CD14-positive monocyte (primary cell): ENCODE measurements at regions not wholly inside any gene's neighbourhood (a gene's known extent, or its start where the extent isn't known, plus 50 kb on each side); places are given as distances from the start of the nearest gene placed in this dataset.

ENCODE experiments used
- DNase-seq, 3 donors: peaks; one replicate each; pipeline ENCODE4 v3.0.0-alpha.2; 2011 to 2022
- H2AFZ ChIP-seq: 2 replicates; pipeline ENCODE4 v1.6.0; 2012; ENCODE audit warnings: mild to moderate bottlenecking, low read depth, low read length, inconsistent platforms; ENCODE audit not compliant: insufficient read depth, poor library complexity, severe bottlenecking
- H3K27ac ChIP-seq, 2 donors: 1 replicate in 1 of 2; 2 replicates in 1 of 2; pipeline ENCODE4 v1.5.1; 2012 to 2013; ENCODE audit warnings: low read length in 2 of 2, control low read depth in 1 of 2, inconsistent platforms in 1 of 2, low read depth in 1 of 2, mild to moderate bottlenecking in 1 of 2
- H3K27me3 ChIP-seq, 2 donors: one replicate each; pipeline versions ENCODE4 v1.6.0 to v1.6.1; 2011 to 2013; ENCODE audit warnings: low read length in 2 of 2; ENCODE audit not compliant: control insufficient read depth in 2 of 2, insufficient read depth in 2 of 2
- H3K36me3 ChIP-seq, 2 donors: replicated peaks in 1 of 2; 1 replicate in 1 of 2; 2 replicates in 1 of 2; pipeline versions ENCODE4 v1.5.1 to v1.6.1; 2012 to 2013; ENCODE audit warnings: low read length in 2 of 2, control low read depth in 1 of 2, inconsistent platforms in 1 of 2, mild to moderate bottlenecking in 1 of 2; ENCODE audit not compliant: insufficient read depth in 2 of 2, control insufficient read depth in 1 of 2
- H3K4me1 ChIP-seq, 2 donors: 1 replicate in 1 of 2; 2 replicates in 1 of 2; pipeline versions ENCODE4 v1.5.1 to v1.6.1; 2012 to 2013; ENCODE audit warnings: low read length in 2 of 2, control low read depth in 1 of 2, inconsistent platforms in 1 of 2, mild to moderate bottlenecking in 1 of 2, moderate library complexity in 1 of 2; ENCODE audit not compliant: insufficient read depth in 2 of 2, control insufficient read depth in 1 of 2
- H3K4me2 ChIP-seq: replicated peaks from 2 replicates; pipeline ENCODE3; 2012; ENCODE audit warnings: low read length, moderate library complexity, mild to moderate bottlenecking; ENCODE audit not compliant: poor library complexity, severe bottlenecking; ENCODE audit errors: extremely low read depth
- H3K4me3 ChIP-seq, 3 experiments: fragments of 200-600 bp in 1 of 3; sonication (generic) in 1 of 3; replicated peaks in 1 of 3; 1 replicate in 2 of 3; 2 replicates in 1 of 3; pipeline ENCODE4 v1.5.1; 2011 to 2013; ENCODE audit warnings: low read length in 3 of 3, mild to moderate bottlenecking in 3 of 3, control low read depth in 2 of 3, low read depth in 2 of 3, inconsistent platforms in 1 of 3, moderate library complexity in 1 of 3
- H3K79me2 ChIP-seq: 2 replicates; pipeline ENCODE4 v1.6.0; 2012; ENCODE audit warnings: mild to moderate bottlenecking, control low read depth, inconsistent platforms, low read length, moderate library complexity; ENCODE audit not compliant: insufficient read depth
- H3K9ac ChIP-seq: 2 replicates; pipeline ENCODE4 v1.6.0; 2017; ENCODE audit warnings: low read length, mild to moderate bottlenecking; ENCODE audit not compliant: insufficient read depth, poor library complexity, severe bottlenecking
- H3K9me3 ChIP-seq, 2 donors: replicated peaks in 1 of 2; 1 replicate in 1 of 2; 2 replicates in 1 of 2; pipeline versions ENCODE4 v1.5.1 to v1.6.1; 2012 to 2013; ENCODE audit warnings: low read length in 2 of 2, control low read depth in 1 of 2; ENCODE audit not compliant: control insufficient read depth in 1 of 2, insufficient read depth in 1 of 2
- H4K20me1 ChIP-seq: 2 replicates; pipeline ENCODE4 v1.6.0; 2012; ENCODE audit warnings: mild to moderate bottlenecking, low read length, control low read depth, moderate library complexity; ENCODE audit not compliant: insufficient read depth
- H3K27ac Mint-ChIP-seq, 7 donors: one replicate each; pipeline ENCODE4 v1.8.0; 2020; ENCODE audit warnings: mild to moderate bottlenecking in 7 of 7, mixed read lengths in 7 of 7, moderate library complexity in 6 of 7, inconsistent platforms in 2 of 7
- H3K27me3 Mint-ChIP-seq, 3 donors: one replicate each; pipeline ENCODE4 v1.8.0; 2021 to 2022; ENCODE audit warnings: low read depth in 3 of 3, mild to moderate bottlenecking in 3 of 3, mixed read lengths in 3 of 3, moderate library complexity in 3 of 3, inconsistent platforms in 1 of 3
- H3K36me3 Mint-ChIP-seq, 2 donors: one replicate each; pipeline ENCODE4 v1.8.0; 2020; ENCODE audit warnings: mixed read lengths in 2 of 2, inconsistent platforms in 1 of 2, mild to moderate bottlenecking in 1 of 2
- H3K4me1 Mint-ChIP-seq: one replicate; pipeline ENCODE4 v1.8.0; 2020; ENCODE audit warnings: mild to moderate bottlenecking, mixed read lengths
- H3K4me3 Mint-ChIP-seq, 2 donors: one replicate each; pipeline ENCODE4 v1.8.0; 2020; ENCODE audit warnings: mild to moderate bottlenecking in 2 of 2, mixed read lengths in 2 of 2, moderate library complexity in 1 of 2
- H3K9me3 Mint-ChIP-seq, 7 donors: one replicate each; pipeline ENCODE4 v1.8.0; 2020 to 2022; ENCODE audit warnings: mixed read lengths in 7 of 7, mild to moderate bottlenecking in 6 of 7, moderate library complexity in 6 of 7, inconsistent platforms in 2 of 7
- WGBS: methylation state at CpG from one replicate; pipeline ENCODE4 v1.1.5; 2013; ENCODE audit warnings: missing lambda C conversion rate; ENCODE audit not compliant: insufficient coverage; 5-methylcytosine and 5-hydroxymethylcytosine counted together
- intact Hi-C, 2 donors: fragments of 100-400 bp; cut with micrococcal nuclease; formaldehyde crosslinking; loops; one replicate each; pipeline versions ENCODE4 v1.15.0 to v1.15.1; 2023
- TF ChIP-seq, protein P1 (sequence below): fragments of 200-600 bp; IDR thresholded peaks from one replicate; pipeline ENCODE4 v1.8.0; 2022; ENCODE audit warnings: antibody characterized with exemption, mild to moderate bottlenecking

DNA sequence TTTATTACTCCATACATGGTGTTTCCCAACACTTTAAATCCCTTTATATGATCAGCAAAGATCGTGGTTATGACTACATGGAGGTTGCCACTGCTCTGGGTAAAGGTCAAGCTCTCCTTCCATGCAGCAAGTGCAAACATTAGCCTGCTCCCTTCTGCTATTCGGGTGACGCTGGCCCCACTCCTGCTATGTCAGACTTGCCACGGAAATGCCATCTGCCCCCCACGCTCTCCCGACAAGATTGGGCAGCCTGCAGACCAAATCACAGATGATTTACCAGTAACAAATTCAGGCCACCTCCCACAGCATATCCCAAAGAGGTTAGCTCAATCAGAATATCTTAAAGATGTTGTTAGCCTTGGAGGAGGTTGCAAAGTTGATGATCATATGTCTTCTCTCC, 77.8 kb upstream of the MGMT start:
- Histone ChIP-seq H3K9ac (no peak overlapping the region), H3K36me3 (no peaks in the 10 kb centered on the region), H3K4me3 (no peak overlapping the region), H3K4me1 (no peaks in the 10 kb centered on the region), H4K20me1 (no peaks in the 10 kb centered on the region), H3K79me2 (no peaks in the 10 kb centered on the region), H3K27me3 (no peaks in the 10 kb centered on the region), H3K27ac (no peak overlapping the region), H3K4me2 (no peak overlapping the region), H3K9me3 (no peaks in the 10 kb centered on the region), H2AFZ (no peak overlapping the region)
- TF ChIP-seq, protein P1, sequence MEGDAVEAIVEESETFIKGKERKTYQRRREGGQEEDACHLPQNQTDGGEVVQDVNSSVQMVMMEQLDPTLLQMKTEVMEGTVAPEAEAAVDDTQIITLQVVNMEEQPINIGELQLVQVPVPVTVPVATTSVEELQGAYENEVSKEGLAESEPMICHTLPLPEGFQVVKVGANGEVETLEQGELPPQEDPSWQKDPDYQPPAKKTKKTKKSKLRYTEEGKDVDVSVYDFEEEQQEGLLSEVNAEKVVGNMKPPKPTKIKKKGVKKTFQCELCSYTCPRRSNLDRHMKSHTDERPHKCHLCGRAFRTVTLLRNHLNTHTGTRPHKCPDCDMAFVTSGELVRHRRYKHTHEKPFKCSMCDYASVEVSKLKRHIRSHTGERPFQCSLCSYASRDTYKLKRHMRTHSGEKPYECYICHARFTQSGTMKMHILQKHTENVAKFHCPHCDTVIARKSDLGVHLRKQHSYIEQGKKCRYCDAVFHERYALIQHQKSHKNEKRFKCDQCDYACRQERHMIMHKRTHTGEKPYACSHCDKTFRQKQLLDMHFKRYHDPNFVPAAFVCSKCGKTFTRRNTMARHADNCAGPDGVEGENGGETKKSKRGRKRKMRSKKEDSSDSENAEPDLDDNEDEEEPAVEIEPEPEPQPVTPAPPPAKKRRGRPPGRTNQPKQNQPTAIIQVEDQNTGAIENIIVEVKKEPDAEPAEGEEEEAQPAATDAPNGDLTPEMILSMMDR, result no peak
- Mint-ChIP-seq H3K4me1 (peaks cover 6% of the 10 kb centered on the region), H3K27me3 (peaks cover 1 to 5% (median 4%) of the 10 kb centered on the region in 3 donors), H3K27ac (no peak overlapping the region), H3K9me3 (peaks cover 0 to 1% (median 0%) of the 10 kb centered on the region in 7 donors), H3K36me3 (no peaks in the 10 kb centered on the region), H3K4me3 (no peak overlapping the region)
- WGBS, result 88% methylated on average over 6 of the region's 6 CpGs
- DNase-seq, result no peak
- intact Hi-C loops, result no loop called here

DNA sequence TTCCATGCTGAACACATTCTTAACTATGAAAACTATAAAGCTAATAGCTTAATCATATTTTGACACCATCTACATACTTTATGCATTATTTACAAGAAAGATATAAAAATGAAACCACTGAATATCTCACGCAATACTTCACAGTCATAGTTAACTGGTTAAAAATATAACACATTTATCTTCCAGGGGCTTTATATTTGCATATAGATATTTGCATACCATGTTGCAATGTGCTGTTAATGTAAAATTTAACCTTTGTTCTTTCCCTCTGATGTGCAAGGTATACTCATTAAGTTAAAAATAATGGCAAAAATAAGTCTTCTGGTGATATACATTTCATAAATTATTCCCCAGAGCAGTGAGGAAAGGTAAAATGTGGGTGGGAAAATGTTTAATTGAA, 76.9 kb upstream of the MGMT start:
- no peak overlapping the region for H3K27ac Mint-ChIP-seq
- no peaks in the 10 kb centered on the region for H3K4me1 ChIP-seq
- peaks cover 0 to 7% (median 4%) of the 10 kb centered on the region in 3 donors for H3K27me3 Mint-ChIP-seq
- DNase-seq, result no peak
- no peaks in the 10 kb centered on the region for H3K36me3 Mint-ChIP-seq
- no peak overlapping the region for H3K9ac ChIP-seq
- H3K79me2 ChIP-seq, result no peaks in the 10 kb centered on the region
- H3K27ac ChIP-seq, result no peak overlapping the region
- peaks cover 0 to 1% (median 0%) of the 10 kb centered on the region in 7 donors for H3K9me3 Mint-ChIP-seq
- H4K20me1 ChIP-seq, result no peaks in the 10 kb centered on the region
- H3K4me1 Mint-ChIP-seq, result peaks cover 6% of the 10 kb centered on the region
- intact Hi-C loops, result no loop called here
- H3K9me3 ChIP-seq, result no peaks in the 10 kb centered on the region
- no peak overlapping the region for H3K4me3 ChIP-seq
- H3K4me2 ChIP-seq, result no peak overlapping the region
- H3K27me3 ChIP-seq, result no peaks in the 10 kb centered on the region
- H3K4me3 Mint-ChIP-seq, result no peak overlapping the region
- no peak overlapping the region for H2AFZ ChIP-seq
- TF ChIP-seq, protein P1, result no peak
- WGBS, result no CpG with 5 or more reads among the region's 1 CpG
- H3K36me3 ChIP-seq, result no peaks in the 10 kb centered on the region
